GM21447 (cell line): ENCODE measurements at regions not wholly inside any gene's neighbourhood (a gene's known extent, or its start where the extent isn't known, plus 50 kb on each side); places are given as distances from the start of the nearest gene placed in this dataset.
"Not testable (repeated sequence)": the region's sequence is repeated elsewhere in the genome, so short reads cannot be mapped to it uniquely, and the experiment has no call there.

Experiments
- ATAC-seq: cut with Tn5 transposase; IDR thresholded peaks from one replicate; pipeline ENCODE4 v1.9.1; 2021; ENCODE audit not compliant: unreplicated experiment

- ATAC-seq = no peak
Measured at GRCh38 chr3:105284876-105285275, 81.8 kb upstream of the ALCAM start.

DNA sequence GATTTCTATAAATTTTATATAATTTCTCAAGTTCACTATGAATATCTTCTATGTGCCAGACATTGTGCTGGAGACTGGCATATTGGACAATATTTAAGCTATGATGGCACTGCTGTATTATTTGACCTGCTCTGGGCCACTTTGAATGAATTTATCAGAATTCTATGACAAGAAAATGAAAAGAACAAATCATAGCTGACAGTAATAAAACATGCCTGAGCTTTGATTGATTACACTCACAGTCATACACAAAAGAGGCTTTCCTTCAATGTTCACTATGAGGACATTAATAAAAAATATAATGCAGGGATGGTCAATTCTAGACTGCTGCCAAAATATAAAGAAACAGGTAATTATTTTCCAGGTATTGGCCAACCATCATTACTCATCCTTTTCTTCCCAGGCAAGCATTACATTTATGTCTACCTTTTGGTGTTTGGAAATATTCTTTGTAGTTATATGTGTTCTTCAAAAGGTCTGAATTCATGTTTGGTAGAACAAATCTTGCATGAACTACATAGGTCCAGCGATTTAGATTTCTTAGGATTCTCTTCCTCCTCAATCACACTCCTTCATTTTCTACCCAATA is 81.0 kb upstream of the ALCAM start:
- ATAC-seq = no peak

- no peak for ATAC-seq
Measured at GRCh38 chr3:105293441-105293840, 73.3 kb upstream of the ALCAM start.

- ATAC-seq = not testable (repeated sequence)
Measured at GRCh38 chr3:105296182-105296822, 70.4 kb upstream of the ALCAM start.

DNA sequence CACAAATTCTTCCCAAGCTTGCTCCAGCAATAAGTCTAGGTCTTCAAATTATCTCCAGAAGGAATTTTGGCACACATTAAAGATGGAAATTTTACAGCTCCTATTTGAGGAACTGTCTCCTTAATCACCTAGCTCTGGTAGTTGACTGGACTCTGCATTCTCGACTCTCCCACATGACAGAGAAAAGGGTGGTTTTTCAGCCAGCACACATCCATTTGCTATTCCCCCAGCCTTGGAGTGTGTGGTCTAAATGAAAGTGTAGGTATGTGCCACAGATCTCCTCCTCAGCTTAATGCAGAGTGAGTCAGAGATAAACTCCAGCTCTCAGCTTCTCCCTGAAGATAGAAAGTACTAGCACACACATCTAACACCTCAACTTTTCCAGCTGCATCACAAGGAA is 62.2 kb upstream of the ALCAM start:
- no peak for ATAC-seq

DNA sequence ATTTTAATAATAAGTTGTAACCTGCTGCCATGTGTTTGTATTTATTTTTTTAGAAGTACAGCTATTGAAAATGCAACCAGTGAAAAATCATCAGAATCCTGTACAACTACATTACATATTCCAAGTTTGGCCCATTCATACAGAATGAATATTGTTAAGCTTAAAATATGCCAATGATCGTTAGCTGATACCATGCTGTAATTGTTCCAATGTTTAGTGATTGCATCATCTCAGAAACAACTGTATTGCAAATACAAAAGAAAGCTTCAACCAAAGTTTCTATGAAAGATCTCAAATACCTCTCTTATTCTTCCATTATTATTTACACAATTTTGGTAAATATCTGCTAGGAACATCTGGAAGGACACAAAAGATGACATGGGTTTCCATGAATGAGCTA is 51.6 kb upstream of the ALCAM start:
- ATAC-seq = no peak

DNA sequence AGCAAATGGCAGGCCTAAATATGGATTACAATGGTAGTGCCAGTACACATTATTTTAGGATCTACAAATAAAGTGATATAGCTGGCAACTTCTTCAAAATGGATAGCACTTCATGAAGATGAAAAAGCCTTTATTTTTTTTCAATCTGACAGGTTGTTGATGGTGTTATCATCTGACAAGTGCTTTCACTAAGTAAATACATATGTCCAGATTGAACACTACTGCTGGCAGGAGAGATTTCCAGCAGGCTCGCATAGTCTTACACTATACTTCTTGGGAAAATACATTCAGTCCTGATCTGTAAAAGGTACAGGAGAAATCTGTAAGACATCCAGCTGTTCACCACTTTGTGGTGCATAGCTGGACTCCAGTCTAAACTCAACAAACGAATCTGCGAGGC is 50.9 kb upstream of the ALCAM start:
- ATAC-seq = no peak

DNA sequence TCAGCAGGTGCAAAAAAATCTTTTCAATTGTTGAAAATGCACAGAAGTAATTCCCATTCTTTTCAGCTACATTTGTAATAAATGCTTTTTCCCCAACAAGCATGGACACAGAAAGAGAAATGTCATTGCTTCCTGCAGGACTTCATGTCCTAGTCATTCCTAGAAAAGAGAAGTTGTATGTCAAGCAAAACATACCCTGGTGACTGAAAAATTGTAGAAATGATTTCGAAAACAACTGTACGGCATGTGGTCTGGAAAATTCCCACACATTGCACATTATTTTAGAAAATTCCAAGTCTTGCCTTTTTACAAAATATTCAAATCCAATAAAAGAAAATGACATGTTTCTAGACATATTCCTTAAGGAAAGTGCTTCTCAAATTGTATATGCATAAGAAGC is 50.4 kb upstream of the ALCAM start:
- no peak for ATAC-seq
